Esophagus squamous epithelium (tissue), 5 donors: ENCODE measurements at regions not wholly inside any gene's neighbourhood (a gene's known extent, or its start where the extent isn't known, plus 50 kb on each side); places are given as distances from the start of the nearest gene placed in this dataset.

Experiments used
- DNase-seq: peaks from one replicate; lab custom pipeline; 2025; lab: John Stamatoyannopoulos, UW
- H3K27ac ChIP-seq, 4 donors: fragments of 200-600 bp; sonication (generic); one replicate each; pipeline ENCODE4 v1.5.1; 2016 to 2019; ENCODE audit warnings: mild to moderate bottlenecking in 1 of 4
- H3K27me3 ChIP-seq, 4 donors: fragments of 200-600 bp; sonication (generic); 1 replicate in 3 of 4; 2 replicates in 1 of 4; pipeline versions ENCODE4 v1.5.1 to v1.6.0; 2017 to 2021; ENCODE audit warnings: antibody characterized with exemption in 1 of 4
- H3K36me3 ChIP-seq, 3 donors: fragments of 200-600 bp; sonication (generic); one replicate each; pipeline ENCODE4 v1.5.1; 2016 to 2019
- H3K4me1 ChIP-seq, 3 donors: fragments of 200-600 bp; sonication (generic); one replicate each; pipeline ENCODE4 v1.5.1; 2017 to 2019
- H3K4me3 ChIP-seq, 4 donors: fragments of 200-600 bp; sonication (generic); 1 replicate in 3 of 4; 2 replicates in 1 of 4; pipeline ENCODE4 v1.5.1; 2016 to 2019; ENCODE audit warnings: mild to moderate bottlenecking in 2 of 4, moderate library complexity in 1 of 4
- H3K9me3 ChIP-seq, 3 donors: fragments of 200-600 bp; sonication (generic); one replicate each; pipeline ENCODE4 v1.5.1; 2016 to 2019
- POLR2A ChIP-seq, 4 donors: fragments of 450-650 bp; IDR thresholded peaks; one replicate each; pipeline ENCODE4 v1.6.1; 2017; ENCODE audit warnings: antibody characterized with exemption in 4 of 4, mild to moderate bottlenecking in 4 of 4, moderate library complexity in 3 of 4
- WGBS, 2 donors: methylation state at CpG; one replicate each; pipeline ENCODE4 v1.1.5; 2018; 5-methylcytosine and 5-hydroxymethylcytosine counted together
- intact Hi-C: fragments of 100-400 bp; cut with DNase I; formaldehyde crosslinking; loops from one replicate; pipeline ENCODE4 v1.15.0; 2022
- TF ChIP-seq, protein P1 (sequence below), 6 experiments: fragments of 450-650 bp in 4 of 6; fragments of 200-600 bp in 2 of 6; sonication (generic) in 2 of 6; IDR thresholded peaks; one replicate each; pipeline ENCODE4 v1.5.1; 2016 to 2019; ENCODE audit warnings: antibody characterized with exemption in 6 of 6, mild to moderate bottlenecking in 4 of 6, moderate library complexity in 4 of 6
- donor health status: DM: yes; HTN: yes; CAD: no.

DNA sequence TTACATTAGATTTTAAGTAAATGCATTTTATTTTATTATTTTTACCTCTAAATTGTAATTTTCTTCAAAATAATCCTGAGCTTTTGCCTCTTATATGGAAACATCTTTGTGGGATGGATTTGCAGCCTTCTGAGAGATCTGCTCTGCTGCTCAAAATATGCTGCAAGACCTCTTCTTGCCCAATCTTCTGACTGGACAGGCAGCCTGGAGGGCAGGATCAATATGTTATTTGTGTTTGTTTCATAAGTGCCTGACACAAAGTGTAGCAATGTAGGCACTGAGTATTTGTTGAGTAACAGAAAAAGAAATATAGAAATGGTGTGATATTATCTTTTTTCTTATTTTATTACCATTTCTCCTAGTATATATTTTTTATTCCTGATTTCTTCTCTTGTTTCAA, 1106.9 kb downstream of the TMTC2 start:
- no peaks in the 10 kb centered on the region for H3K4me1 ChIP-seq
- H3K27ac ChIP-seq, result no peak overlapping the region
- no peaks in the 10 kb centered on the region for H3K27me3 ChIP-seq
- TF ChIP-seq POLR2A (IDR thresholded peaks at IDR 0.05), result no peak
- TF ChIP-seq, protein P1, sequence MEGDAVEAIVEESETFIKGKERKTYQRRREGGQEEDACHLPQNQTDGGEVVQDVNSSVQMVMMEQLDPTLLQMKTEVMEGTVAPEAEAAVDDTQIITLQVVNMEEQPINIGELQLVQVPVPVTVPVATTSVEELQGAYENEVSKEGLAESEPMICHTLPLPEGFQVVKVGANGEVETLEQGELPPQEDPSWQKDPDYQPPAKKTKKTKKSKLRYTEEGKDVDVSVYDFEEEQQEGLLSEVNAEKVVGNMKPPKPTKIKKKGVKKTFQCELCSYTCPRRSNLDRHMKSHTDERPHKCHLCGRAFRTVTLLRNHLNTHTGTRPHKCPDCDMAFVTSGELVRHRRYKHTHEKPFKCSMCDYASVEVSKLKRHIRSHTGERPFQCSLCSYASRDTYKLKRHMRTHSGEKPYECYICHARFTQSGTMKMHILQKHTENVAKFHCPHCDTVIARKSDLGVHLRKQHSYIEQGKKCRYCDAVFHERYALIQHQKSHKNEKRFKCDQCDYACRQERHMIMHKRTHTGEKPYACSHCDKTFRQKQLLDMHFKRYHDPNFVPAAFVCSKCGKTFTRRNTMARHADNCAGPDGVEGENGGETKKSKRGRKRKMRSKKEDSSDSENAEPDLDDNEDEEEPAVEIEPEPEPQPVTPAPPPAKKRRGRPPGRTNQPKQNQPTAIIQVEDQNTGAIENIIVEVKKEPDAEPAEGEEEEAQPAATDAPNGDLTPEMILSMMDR (IDR thresholded peaks at IDR 0.05), result no peak
- intact Hi-C loops, result no loop called here
- H3K36me3 ChIP-seq, result no peaks in the 10 kb centered on the region
- H3K4me3 ChIP-seq, result no peak overlapping the region
- no peak for DNase-seq
- H3K9me3 ChIP-seq, result no peaks in the 10 kb centered on the region

DNA sequence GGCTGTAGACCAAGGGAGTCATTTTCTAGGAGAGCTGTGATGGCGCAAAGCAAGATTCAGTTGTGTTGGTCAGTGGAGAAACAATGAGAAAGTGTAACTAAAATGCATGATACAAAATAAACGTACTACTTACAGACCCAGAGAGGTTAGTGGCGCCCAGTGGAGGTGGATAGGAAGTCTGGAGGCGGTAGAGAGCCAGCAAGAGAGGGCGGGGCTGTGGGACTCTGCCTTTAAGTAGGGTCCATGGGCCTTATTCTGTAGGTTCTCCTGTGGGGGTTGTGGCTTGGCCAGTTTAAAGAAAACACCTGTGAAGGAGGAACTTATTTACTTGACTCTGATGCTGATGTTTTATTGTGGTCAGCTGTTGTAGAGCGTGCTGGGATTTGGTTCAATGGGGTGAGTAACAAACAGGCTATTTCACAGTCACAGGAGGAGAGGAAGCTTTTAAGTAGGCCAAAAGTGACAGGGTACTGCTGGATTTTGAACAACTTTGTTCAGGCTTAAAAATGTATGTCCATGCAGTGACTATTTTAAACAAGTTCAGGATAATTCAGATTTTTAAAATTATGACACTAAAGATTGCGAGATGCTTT, 1097.7 kb downstream of the TMTC2 start:
- H3K27ac ChIP-seq, result no peak overlapping the region
- WGBS, 2 donors, result 75 to 85% methylated on average over 7 of the region's 7 CpGs
- H3K27me3 ChIP-seq, result no peaks in the 10 kb centered on the region
- no peak for DNase-seq
- no peaks in the 10 kb centered on the region for H3K9me3 ChIP-seq
- no peaks in the 10 kb centered on the region for H3K36me3 ChIP-seq
- intact Hi-C loops, result no loop called here
- TF ChIP-seq, protein P1 (IDR thresholded peaks at IDR 0.05), result no peak
- no peak for TF ChIP-seq POLR2A (IDR thresholded peaks at IDR 0.05)
- H3K4me3 ChIP-seq, result no peak overlapping the region
- no peaks in the 10 kb centered on the region for H3K4me1 ChIP-seq

DNA sequence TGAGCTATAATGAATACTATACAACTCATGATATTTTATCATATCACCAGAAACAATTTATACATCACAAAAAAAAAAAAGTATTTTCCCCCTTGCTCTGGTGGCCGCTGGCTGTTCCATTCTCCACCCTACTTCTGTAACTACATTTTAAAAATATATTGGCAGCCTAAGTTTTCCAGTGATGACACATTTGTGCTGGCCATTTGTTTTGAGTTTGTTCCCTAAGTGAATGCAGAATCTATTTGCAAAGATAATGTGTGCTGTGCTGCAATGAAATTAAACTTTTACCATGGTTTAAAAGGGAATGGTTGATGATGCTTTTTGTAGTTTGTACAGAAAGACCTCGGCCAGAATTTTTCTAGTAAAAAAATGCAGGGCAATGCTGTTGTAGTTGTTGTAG, 1092.8 kb downstream of the TMTC2 start:
- Histone ChIP-seq H3K9me3 (no peaks in the 10 kb centered on the region), H3K4me3 (no peak overlapping the region), H3K27me3 (no peaks in the 10 kb centered on the region), H3K27ac (no peak overlapping the region), H3K4me1 (no peaks in the 10 kb centered on the region), H3K36me3 (no peaks in the 10 kb centered on the region)
- DNase-seq, result no peak
- TF ChIP-seq POLR2A (IDR thresholded peaks at IDR 0.05), result no peak
- TF ChIP-seq, protein P1 (IDR thresholded peaks at IDR 0.05), result no peak
- WGBS, 2 donors, result 73 to 87% methylated on average over 2 of the region's 2 CpGs
- intact Hi-C loops, result no loop called here

DNA sequence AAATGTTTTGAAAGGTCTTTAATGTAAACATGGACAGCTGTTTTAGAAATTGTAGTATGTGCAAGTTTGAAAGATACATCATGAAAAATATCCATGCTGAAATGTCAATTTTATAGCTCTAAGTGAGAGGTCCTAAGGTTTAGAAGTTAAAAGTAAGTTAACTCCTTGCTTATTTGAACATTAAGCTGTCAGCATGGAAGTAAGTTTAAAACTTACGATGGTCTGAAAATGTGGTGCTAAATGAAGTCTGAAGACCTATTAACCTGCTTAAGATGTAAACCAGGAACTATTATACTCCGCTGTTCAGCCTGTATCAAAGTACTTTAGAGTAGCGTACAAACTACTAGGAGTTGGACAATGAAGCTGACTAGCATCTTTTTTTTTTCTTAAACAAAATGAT, 1082.4 kb downstream of the TMTC2 start:
- no peak for DNase-seq
- Histone ChIP-seq H3K27me3 (no peaks in the 10 kb centered on the region), H3K4me3 (no peak overlapping the region), H3K36me3 (no peaks in the 10 kb centered on the region), H3K4me1 (no peaks in the 10 kb centered on the region), H3K27ac (no peak overlapping the region), H3K9me3 (no peaks in the 10 kb centered on the region)
- TF ChIP-seq, protein P1 (IDR thresholded peaks at IDR 0.05), result no peak
- TF ChIP-seq POLR2A (IDR thresholded peaks at IDR 0.05), result no peak
- intact Hi-C loops, result no loop called here
- WGBS, 2 donors, result 81 to 87% methylated on average over 3 of the region's 3 CpGs

DNA sequence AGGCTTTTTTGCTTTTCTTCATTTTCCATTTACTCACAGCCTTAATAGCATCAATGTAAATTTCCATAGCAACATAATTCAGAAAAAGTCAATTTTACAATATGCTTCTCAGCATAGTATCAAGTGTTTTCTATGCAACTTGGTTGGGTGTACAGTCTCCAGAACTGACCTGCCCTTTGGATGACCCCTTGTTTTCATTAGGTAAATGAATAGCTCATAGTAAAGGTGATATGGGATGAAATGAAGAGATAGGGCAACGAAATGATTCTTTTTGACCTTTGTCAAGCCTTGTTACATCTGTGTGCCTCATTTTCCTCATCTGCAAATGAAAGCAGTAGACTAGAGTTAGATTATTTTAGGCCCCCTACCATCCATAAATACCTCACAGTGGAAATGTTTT, 1081.0 kb downstream of the TMTC2 start:
- H3K36me3 ChIP-seq, result no peaks in the 10 kb centered on the region
- H3K4me3 ChIP-seq, result no peak overlapping the region
- H3K27ac ChIP-seq, result no peak overlapping the region
- TF ChIP-seq POLR2A (IDR thresholded peaks at IDR 0.05), result no peak
- TF ChIP-seq, protein P1 (IDR thresholded peaks at IDR 0.05), result no peak
- DNase-seq, result no peak
- intact Hi-C loops, result no loop called here
- no peaks in the 10 kb centered on the region for H3K27me3 ChIP-seq
- no peaks in the 10 kb centered on the region for H3K4me1 ChIP-seq
- 44 to 45% methylated on average over 1 of the region's 1 CpG for WGBS, 2 donors
- no peaks in the 10 kb centered on the region for H3K9me3 ChIP-seq
